ENCODE measurements at regions not wholly inside any gene's neighbourhood (a gene's known extent, or its start where the extent isn't known, plus 50 kb on each side); places are given as distances from the start of the nearest gene placed in this dataset.
A peak's percentile ranks its signal among the peaks of the same experiment; 100 is the strongest.

GRCh38 chr6:5851261-5851757 lies 155.4 kb downstream of the NRN1 start:
- H3K36me3 ChIP-seq: no peaks in the 10 kb centered on the region
- TF ChIP-seq CTCF (IDR thresholded peaks at IDR 0.05; ENCODE audit: borderline replicate concordance): no peak
- peaks cover 11% of the 10 kb centered on the region for H3K4me1 ChIP-seq
- DNase-seq: peak; percentile 35
- H3K9me3 ChIP-seq (replicated peaks): peaks cover 11% of the 10 kb centered on the region
- H3K27ac ChIP-seq (replicated peaks): no peak overlapping the region
- peak overlapping the region; percentile 65 for H3K4me3 ChIP-seq
- H3K27me3 ChIP-seq (ENCODE audit: low read depth): peaks cover 47% of the 10 kb centered on the region
- intact Hi-C loops (cut with micrococcal nuclease): no loop called here

- H3K4me1 ChIP-seq: peaks cover 11% of the 10 kb centered on the region
- no peak for DNase-seq
- no peaks in the 10 kb centered on the region for H3K36me3 ChIP-seq
- H3K9me3 ChIP-seq (replicated peaks): peaks cover 11% of the 10 kb centered on the region
- H3K27me3 ChIP-seq (ENCODE audit: low read depth): peaks cover 47% of the 10 kb centered on the region
- peak overlapping the region; percentile 65 for H3K4me3 ChIP-seq
- intact Hi-C loops (cut with micrococcal nuclease): no loop called here
- H3K27ac ChIP-seq (replicated peaks): no peak overlapping the region
- no peak for TF ChIP-seq CTCF (IDR thresholded peaks at IDR 0.05; ENCODE audit: borderline replicate concordance)
Measured at GRCh38 chr6:5850848-5851255, 155.9 kb downstream of the NRN1 start.

GRCh38 chr6:5846889-5847288 lies 159.8 kb downstream of the NRN1 start:
- Histone ChIP-seq H3K27ac (replicated peaks) (no peak overlapping the region), H3K4me1 (peaks cover 11% of the 10 kb centered on the region), H3K9me3 (replicated peaks) (peaks cover 18% of the 10 kb centered on the region), H3K4me3 (no peak overlapping the region), H3K27me3 (ENCODE audit: low read depth) (peaks cover 45% of the 10 kb centered on the region), H3K36me3 (no peaks in the 10 kb centered on the region)
- TF ChIP-seq CTCF (IDR thresholded peaks at IDR 0.05; ENCODE audit: borderline replicate concordance): no peak
- intact Hi-C loops (cut with micrococcal nuclease): no loop called here
- DNase-seq: no peak

- DNase-seq: no peak
Measured at GRCh38 chr6:5846335-5846734, 160.4 kb downstream of the NRN1 start.

GRCh38 chr6:5843078-5843477 lies 163.6 kb downstream of the NRN1 start:
- H3K36me3 ChIP-seq: no peaks in the 10 kb centered on the region
- no peak overlapping the region for H3K4me3 ChIP-seq
- intact Hi-C loops (cut with micrococcal nuclease): no loop called here
- peaks cover 11% of the 10 kb centered on the region for H3K9me3 ChIP-seq (replicated peaks)
- H3K4me1 ChIP-seq: no peaks in the 10 kb centered on the region
- no peak for TF ChIP-seq CTCF (IDR thresholded peaks at IDR 0.05; ENCODE audit: borderline replicate concordance)
- no peak overlapping the region for H3K27ac ChIP-seq (replicated peaks)
- H3K27me3 ChIP-seq (ENCODE audit: low read depth): peaks cover 31% of the 10 kb centered on the region
- no peak for DNase-seq

More at GRCh38 chr6:5846335-5846734, 160.4 kb downstream of the NRN1 start:
- peaks cover 7% of the 10 kb centered on the region for H3K4me1 ChIP-seq
- H3K36me3 ChIP-seq: no peaks in the 10 kb centered on the region
- H3K9me3 ChIP-seq (replicated peaks): peaks cover 18% of the 10 kb centered on the region
- peaks cover 40% of the 10 kb centered on the region for H3K27me3 ChIP-seq (ENCODE audit: low read depth)
- H3K27ac ChIP-seq (replicated peaks): no peak overlapping the region
- H3K4me3 ChIP-seq: no peak overlapping the region
- no peak for TF ChIP-seq CTCF (IDR thresholded peaks at IDR 0.05; ENCODE audit: borderline replicate concordance)
- intact Hi-C loops (cut with micrococcal nuclease): no loop called here
